B cell (primary cell): ENCODE measurements at regions not wholly inside any gene's neighbourhood (a gene's known extent, or its start where the extent isn't known, plus 50 kb on each side); places are given as distances from the start of the nearest gene placed in this dataset.

ENCODE experiments used
- ATAC-seq: fragments of 200-7000 bp; cut with Tn5 transposase; one replicate; pipeline ENCODE4 v1.10.0; 2021; ENCODE audit warnings: low read depth, mild to moderate bottlenecking, moderate number of reproducible peaks, moderate library complexity
- CTCF ChIA-PET: fragments of 350-600 bp; sonication (Branson Sonifier 250); formaldehyde crosslinking; loops from one replicate; lab custom pipeline; 2021; ENCODE audit warnings: antibody characterized with exemption, inconsistent platforms; lab: Charles Lee
- POLR2A ChIA-PET: fragments of 350-600 bp; sonication (Branson Sonifier 250); formaldehyde crosslinking; loops from one replicate; lab custom pipeline; 2021; ENCODE audit warnings: antibody characterized with exemption; lab: Charles Lee
- DNase-seq: peaks from one replicate; pipeline ENCODE4 v3.0.0; 2013
- H2AFZ ChIP-seq: 2 replicates; pipeline ENCODE4 v1.6.1; 2012; ENCODE audit warnings: mild to moderate bottlenecking, low read depth, low read length; ENCODE audit not compliant: insufficient read depth, poor library complexity, severe bottlenecking
- H3K27ac ChIP-seq, 2 donors: 1 replicate in 1 of 2; 2 replicates in 1 of 2; pipeline ENCODE4 v1.5.1; 2012 to 2013; ENCODE audit warnings: low read length in 2 of 2, mild to moderate bottlenecking in 2 of 2, moderate library complexity in 1 of 2
- H3K27me3 ChIP-seq, 4 experiments: fragments of 200-600 bp in 1 of 4; sonication (generic) in 1 of 4; replicated peaks in 1 of 4; 1 replicate in 2 of 4; 2 replicates in 2 of 4; pipeline versions ENCODE4 v1.6.1 to v1.7.0; 2013 to 2016; ENCODE audit warnings: low read length in 3 of 4, mild to moderate bottlenecking in 2 of 4, mixed read lengths in 1 of 4, moderate library complexity in 1 of 4; ENCODE audit not compliant: insufficient read depth in 4 of 4, control insufficient read depth in 3 of 4; ENCODE audit errors: control extremely low read depth in 1 of 4
- H3K36me3 ChIP-seq, 2 experiments: replicated peaks in 1 of 2; 1 replicate in 1 of 2; 2 replicates in 1 of 2; pipeline versions ENCODE4 v1.6.1 to v1.7.1; 2013; ENCODE audit warnings: low read length in 1 of 2; ENCODE audit not compliant: insufficient read depth in 2 of 2, control insufficient read depth in 1 of 2; ENCODE audit errors: control extremely low read depth in 1 of 2, extremely low read depth in 1 of 2
- H3K4me1 ChIP-seq, 2 donors: fragments of 200-600 bp in 1 of 2; sonication (generic) in 1 of 2; 1 replicate in 1 of 2; 2 replicates in 1 of 2; pipeline versions ENCODE4 v1.5.1 to v1.6.1; 2013 to 2017; ENCODE audit warnings: low read length in 2 of 2; ENCODE audit not compliant: control insufficient read depth in 2 of 2, insufficient read depth in 2 of 2
- H3K4me2 ChIP-seq: replicated peaks from 2 replicates; pipeline ENCODE3; 2012; ENCODE audit warnings: mild to moderate bottlenecking, low read depth, low read length; ENCODE audit not compliant: poor library complexity, severe bottlenecking
- H3K4me3 ChIP-seq, 5 experiments: fragments of 200-600 bp in 1 of 5; sonication (generic) in 1 of 5; 1 replicate in 3 of 5; 2 replicates in 2 of 5; pipeline versions ENCODE4 v1.5.1 to v1.7.0; 2011 to 2016; ENCODE audit warnings: low read length in 4 of 5, mild to moderate bottlenecking in 4 of 5, low read depth in 2 of 5, control low read depth in 1 of 5, moderate library complexity in 1 of 5; ENCODE audit not compliant: insufficient read depth in 1 of 5; ENCODE audit errors: control extremely low read depth in 1 of 5, extremely low read depth in 1 of 5
- H3K79me2 ChIP-seq: fragments of 200-600 bp; sonication (generic); one replicate; pipeline ENCODE4 v1.6.0; 2016; ENCODE audit warnings: low read length; ENCODE audit not compliant: control insufficient read depth, insufficient read depth
- H3K9ac ChIP-seq: fragments of 200-600 bp; sonication (generic); 2 replicates; pipeline ENCODE4 v1.6.1; 2017; ENCODE audit warnings: mild to moderate bottlenecking, low read length, moderate library complexity
- H3K9me3 ChIP-seq, 3 donors: one replicate each; pipeline versions ENCODE4 v1.6.1 to v1.7.1; 2013; ENCODE audit warnings: low read length in 2 of 3; ENCODE audit not compliant: control insufficient read depth in 2 of 3, insufficient read depth in 1 of 3; ENCODE audit errors: control extremely low read depth in 1 of 3
- H4K20me1 ChIP-seq: 2 replicates; pipeline ENCODE4 v1.6.0; 2012; ENCODE audit warnings: mild to moderate bottlenecking, low read length; ENCODE audit not compliant: insufficient read depth, control insufficient read depth, poor library complexity, severe bottlenecking
- H3K27ac Mint-ChIP-seq: one replicate; pipeline ENCODE4 v1.8.0; 2021; ENCODE audit warnings: mixed read lengths
- H3K27me3 Mint-ChIP-seq: one replicate; pipeline ENCODE4 v1.8.0; 2021; ENCODE audit warnings: mixed read lengths
- H3K4me1 Mint-ChIP-seq: one replicate; pipeline ENCODE4 v1.8.0; 2021; ENCODE audit warnings: mixed read lengths
- H3K4me3 Mint-ChIP-seq: one replicate; pipeline ENCODE4 v1.8.0; 2021; ENCODE audit warnings: mixed read lengths
- H3K9me3 Mint-ChIP-seq: one replicate; pipeline ENCODE4 v1.8.0; 2022; ENCODE audit warnings: mixed read lengths; ENCODE audit not compliant: insufficient read depth
- EZH2 ChIP-seq: IDR thresholded peaks from 2 replicates; pipeline ENCODE4 v1.6.1; 2012; ENCODE audit warnings: borderline replicate concordance, low read depth, mild to moderate bottlenecking, moderate library complexity, low read length; ENCODE audit not compliant: insufficient read depth, poor library complexity, severe bottlenecking
- WGBS: methylation state at CpG from one replicate; pipeline ENCODE4 v1.1.5; 2013; ENCODE audit warnings: missing lambda C conversion rate; ENCODE audit not compliant: insufficient coverage; 5-methylcytosine and 5-hydroxymethylcytosine counted together
- intact Hi-C: fragments of 100-400 bp; cut with micrococcal nuclease; formaldehyde crosslinking; loops from one replicate; pipeline ENCODE4 v1.10.0; 2022
- TF ChIP-seq, protein P1 (sequence below): fragments of 200-600 bp; IDR thresholded peaks from one replicate; pipeline ENCODE4 v1.8.0; 2022; ENCODE audit warnings: antibody characterized with exemption, mild to moderate bottlenecking

DNA sequence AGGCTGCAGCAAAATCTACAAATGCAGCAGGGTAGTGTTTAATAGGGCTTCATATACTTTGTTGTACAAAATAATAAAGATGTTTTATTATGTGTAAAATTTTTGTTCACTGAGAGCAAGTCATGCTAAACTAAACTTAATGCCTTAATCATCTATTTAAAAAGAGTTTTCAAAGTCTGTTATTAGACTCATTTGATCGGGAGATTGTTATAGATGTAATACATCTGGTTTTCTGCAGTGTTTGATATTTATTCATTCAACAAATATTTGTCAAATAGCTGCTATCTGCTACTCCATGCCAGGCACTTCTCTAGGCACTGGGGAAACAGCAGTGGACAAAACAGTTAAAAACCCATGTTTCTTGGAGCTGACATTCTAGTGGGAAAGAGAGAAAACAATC lies 233.6 kb downstream of the FMR1NB start:
- no peaks in the 10 kb centered on the region for H3K27me3 ChIP-seq
- no peak for TF ChIP-seq EZH2
- TF ChIP-seq, protein P1, sequence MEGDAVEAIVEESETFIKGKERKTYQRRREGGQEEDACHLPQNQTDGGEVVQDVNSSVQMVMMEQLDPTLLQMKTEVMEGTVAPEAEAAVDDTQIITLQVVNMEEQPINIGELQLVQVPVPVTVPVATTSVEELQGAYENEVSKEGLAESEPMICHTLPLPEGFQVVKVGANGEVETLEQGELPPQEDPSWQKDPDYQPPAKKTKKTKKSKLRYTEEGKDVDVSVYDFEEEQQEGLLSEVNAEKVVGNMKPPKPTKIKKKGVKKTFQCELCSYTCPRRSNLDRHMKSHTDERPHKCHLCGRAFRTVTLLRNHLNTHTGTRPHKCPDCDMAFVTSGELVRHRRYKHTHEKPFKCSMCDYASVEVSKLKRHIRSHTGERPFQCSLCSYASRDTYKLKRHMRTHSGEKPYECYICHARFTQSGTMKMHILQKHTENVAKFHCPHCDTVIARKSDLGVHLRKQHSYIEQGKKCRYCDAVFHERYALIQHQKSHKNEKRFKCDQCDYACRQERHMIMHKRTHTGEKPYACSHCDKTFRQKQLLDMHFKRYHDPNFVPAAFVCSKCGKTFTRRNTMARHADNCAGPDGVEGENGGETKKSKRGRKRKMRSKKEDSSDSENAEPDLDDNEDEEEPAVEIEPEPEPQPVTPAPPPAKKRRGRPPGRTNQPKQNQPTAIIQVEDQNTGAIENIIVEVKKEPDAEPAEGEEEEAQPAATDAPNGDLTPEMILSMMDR, result no peak
- no CpG with 5 or more reads among the region's 1 CpG for WGBS
- no peaks in the 10 kb centered on the region for H3K36me3 ChIP-seq
- no peak overlapping the region for H2AFZ ChIP-seq
- Mint-ChIP-seq H3K4me1 (no peaks in the 10 kb centered on the region), H3K27ac (no peak overlapping the region), H3K27me3 (no peaks in the 10 kb centered on the region), H3K4me3 (no peak overlapping the region), H3K9me3 (no peaks in the 10 kb centered on the region)
- H3K9ac ChIP-seq, result no peak overlapping the region
- no peak overlapping the region for H3K4me3 ChIP-seq
- H3K4me2 ChIP-seq, result no peak overlapping the region
- POLR2A ChIA-PET, result no interaction called here
- no peak for ATAC-seq
- H3K27ac ChIP-seq, result no peak overlapping the region
- H3K4me1 ChIP-seq, result no peaks in the 10 kb centered on the region
- DNase-seq, result no peak
- CTCF ChIA-PET, result no interaction called here
- intact Hi-C loops, result no loop called here
- H3K9me3 ChIP-seq, result no peaks in the 10 kb centered on the region
- no peaks in the 10 kb centered on the region for H3K79me2 ChIP-seq
- H4K20me1 ChIP-seq, result no peaks in the 10 kb centered on the region

DNA sequence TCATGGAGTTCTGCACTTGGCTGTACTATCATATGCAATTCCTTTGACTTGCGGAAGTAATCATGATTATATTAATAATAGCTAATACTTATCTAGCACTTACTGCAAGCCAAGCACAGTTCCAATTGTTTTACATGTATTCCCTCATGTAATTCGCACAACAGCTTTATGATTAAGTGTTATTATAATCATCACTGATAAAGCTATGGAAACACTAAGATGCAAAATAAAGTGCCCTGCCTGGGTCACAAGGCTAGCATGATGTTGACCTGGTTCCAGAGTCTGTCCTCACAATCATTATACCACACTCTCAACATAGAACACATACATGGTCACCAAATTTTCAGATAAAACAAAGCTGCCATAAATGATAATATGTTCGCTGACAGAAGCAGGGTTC lies 234.6 kb downstream of the FMR1NB start:
- no peak overlapping the region for H3K4me3 Mint-ChIP-seq
- Histone ChIP-seq H3K9me3 (no peaks in the 10 kb centered on the region), H3K4me2 (no peak overlapping the region), H3K4me3 (no peak overlapping the region), H3K27me3 (no peaks in the 10 kb centered on the region), H3K4me1 (no peaks in the 10 kb centered on the region), H2AFZ (no peak overlapping the region), H3K36me3 (no peaks in the 10 kb centered on the region), H3K9ac (no peak overlapping the region), H3K27ac (no peak overlapping the region), H3K79me2 (no peaks in the 10 kb centered on the region), H4K20me1 (no peaks in the 10 kb centered on the region)
- no peak overlapping the region for H3K27ac Mint-ChIP-seq
- TF ChIP-seq, protein P1, result no peak
- DNase-seq (no peak), ATAC-seq (no peak)
- intact Hi-C loops, result no loop called here
- H3K4me1 Mint-ChIP-seq, result no peaks in the 10 kb centered on the region
- no CpG with 5 or more reads among the region's 3 CpGs for WGBS
- CTCF ChIA-PET, result no interaction called here
- H3K9me3 Mint-ChIP-seq, result no peaks in the 10 kb centered on the region
- H3K27me3 Mint-ChIP-seq, result no peaks in the 10 kb centered on the region
- POLR2A ChIA-PET, result no interaction called here
